ENCODE measurements at regions not wholly inside any gene's neighbourhood (a gene's known extent, or its start where the extent isn't known, plus 50 kb on each side); places are given as distances from the start of the nearest gene placed in this dataset.

DNA sequence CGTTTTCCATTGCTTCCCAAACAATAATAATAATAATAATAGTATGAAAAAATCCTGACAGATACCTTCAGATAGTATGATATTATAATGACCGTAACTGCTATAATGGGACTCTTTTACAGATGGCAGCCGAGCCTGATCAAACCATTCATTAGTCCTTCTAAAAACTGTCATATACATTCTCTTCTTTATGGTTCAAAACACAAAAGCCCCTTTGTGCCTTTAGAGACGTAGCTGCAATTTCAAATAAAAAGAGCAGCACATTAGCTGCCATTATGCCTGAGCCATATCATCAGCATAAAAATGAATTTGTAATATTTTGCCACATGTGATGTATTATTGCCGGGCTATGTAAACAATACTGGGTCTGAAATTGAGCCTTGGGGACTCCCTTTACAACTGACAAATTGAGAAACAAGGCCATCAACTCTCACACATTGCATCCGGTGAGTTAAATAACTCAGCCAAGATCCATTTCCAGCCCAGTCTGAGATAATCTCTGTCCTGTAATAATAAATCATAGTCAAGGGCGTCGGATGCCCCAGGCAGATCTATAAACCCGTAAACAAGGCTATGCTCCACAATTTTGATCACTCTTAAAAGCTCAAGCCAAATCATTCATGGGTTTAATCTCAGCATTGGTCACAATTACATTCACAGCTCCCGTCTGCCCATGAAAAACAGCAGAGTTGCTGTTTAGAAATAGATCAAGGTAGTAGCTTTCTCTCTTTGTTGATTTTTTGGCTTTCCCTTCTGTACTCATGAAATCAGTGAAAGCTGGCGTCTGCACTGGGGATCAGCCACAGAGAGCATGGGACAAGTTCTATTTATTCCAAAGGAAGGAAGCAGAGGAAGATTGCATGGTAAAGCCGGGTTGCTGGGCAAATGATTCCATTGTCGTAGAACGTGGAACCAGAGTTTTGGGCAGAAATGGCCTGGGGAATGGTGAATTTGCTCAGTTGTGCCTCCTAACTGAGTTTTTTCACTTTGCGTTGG lies 150.1 kb upstream of the BMPER start:
- no peak for DNase-seq (ENCODE audit: low spot score)

DNA sequence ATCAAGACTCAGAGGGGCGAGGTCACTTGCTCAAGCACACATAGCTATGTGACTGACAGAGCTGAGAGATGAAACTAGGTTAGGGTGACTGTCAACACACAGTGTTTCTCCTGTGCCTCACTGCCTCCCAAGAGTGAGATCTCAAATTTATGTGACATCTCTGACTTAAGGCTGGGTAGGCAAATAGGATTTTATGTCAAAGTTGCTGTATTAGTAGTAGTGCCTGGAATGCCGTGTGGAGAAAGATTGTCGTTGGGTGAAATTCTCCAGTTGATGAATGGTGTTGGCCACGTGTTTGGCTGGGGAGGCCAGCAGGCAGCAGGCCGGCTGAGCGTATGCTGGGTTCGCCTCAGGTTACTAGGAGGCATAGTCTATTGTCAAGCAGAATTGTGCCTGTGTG lies 148.3 kb upstream of the BMPER start:
- no peak for DNase-seq (ENCODE audit: low spot score)

DNA sequence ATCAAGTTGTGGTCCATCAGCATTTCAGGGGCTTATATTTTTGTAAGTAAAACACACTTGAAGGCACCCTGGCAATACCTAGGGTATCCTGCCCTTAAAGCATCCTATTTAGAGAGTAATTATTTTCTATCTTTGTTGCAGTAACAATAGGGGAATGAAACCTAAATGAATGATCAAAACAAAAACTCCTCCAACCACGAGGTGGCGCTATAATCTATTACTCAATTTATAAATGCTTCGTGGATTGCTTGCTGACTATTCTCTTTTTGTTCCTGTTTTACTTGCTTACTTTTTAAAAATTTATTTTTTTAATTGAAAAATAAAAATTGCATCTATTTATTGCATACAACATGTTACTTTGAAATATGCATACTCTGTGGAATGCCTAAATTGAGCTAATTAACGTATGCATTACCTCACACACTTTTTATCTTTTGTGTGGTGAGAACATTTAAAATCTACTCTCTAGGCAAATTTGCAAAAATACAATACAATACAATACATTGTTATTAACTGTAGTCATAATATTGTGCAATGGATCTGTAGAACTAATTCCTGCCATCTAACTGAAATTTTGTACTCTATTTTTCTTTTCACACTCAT lies 147.7 kb upstream of the BMPER start:
- DNase-seq (ENCODE audit: low spot score): peak; percentile 49

DNA sequence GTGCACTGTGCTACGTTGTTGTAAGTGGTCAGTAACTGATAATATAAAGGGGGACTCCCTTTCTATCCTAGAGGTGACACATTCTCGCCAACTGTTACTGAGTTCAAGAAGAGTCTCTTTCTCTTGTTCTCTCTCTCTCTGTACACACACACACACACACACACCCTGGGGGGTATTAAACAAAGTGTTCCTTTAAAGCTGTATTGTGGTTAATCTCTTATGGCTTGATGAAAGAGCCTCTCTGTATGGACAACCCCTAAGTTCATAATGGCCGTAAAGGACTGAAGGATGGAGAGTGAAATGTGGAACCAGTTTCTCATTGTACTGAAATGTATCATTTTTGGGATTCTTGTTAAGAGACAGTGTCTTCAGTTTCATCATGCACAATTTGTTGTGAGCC lies 145.2 kb upstream of the BMPER start:
- no peak for DNase-seq (ENCODE audit: low spot score)

DNA sequence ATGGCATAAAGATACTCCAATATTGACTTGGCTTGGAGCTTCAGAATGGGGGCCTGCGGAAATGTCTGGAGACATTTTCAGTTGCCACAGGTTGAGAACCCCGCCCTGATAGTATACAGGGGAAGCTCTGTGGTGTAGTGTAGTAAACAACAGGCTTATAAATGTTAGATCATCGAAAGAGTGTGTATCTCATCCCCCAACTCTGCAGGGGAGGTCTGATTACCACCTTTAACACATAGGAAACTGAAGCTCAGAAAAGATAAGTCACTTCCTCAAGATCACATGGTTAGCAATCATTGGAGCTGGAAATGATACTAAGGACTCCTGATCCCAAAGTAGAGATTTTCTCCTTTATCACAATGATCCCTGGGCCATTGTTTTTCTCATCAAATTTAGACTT lies 144.5 kb upstream of the BMPER start:
- no peak for DNase-seq (ENCODE audit: low spot score)

DNA sequence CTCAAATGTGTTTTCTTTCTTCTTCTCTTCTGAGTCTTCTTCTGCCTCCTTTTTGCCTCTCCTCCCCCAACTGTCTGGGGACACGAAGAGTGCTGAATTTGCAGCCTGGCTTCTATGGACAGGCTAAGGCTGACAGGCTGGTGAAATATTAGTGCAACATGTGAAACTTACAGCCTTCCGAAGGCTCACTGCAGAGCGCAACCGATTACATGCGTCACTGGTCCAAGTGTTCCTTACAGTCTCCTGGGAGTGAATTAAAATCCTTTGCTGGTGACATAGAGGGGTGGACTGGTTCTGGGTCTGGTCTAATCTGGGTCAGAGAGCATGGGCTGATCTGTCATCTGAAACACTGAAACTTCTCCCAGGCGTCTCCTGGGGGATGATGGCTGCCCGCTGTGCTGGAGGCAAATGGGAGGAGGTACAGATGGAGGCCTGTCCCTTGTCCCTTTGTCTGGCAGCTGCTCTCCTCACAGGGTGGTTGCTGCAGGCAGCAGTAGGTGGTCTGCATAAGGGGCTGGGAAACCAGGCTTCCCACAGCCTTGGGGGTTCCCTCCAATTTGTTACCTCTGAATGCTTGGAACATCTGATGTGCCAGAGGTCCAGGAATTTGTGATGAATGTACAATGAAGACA lies 143.8 kb upstream of the BMPER start:
- DNase-seq (ENCODE audit: low spot score): no peak

DNA sequence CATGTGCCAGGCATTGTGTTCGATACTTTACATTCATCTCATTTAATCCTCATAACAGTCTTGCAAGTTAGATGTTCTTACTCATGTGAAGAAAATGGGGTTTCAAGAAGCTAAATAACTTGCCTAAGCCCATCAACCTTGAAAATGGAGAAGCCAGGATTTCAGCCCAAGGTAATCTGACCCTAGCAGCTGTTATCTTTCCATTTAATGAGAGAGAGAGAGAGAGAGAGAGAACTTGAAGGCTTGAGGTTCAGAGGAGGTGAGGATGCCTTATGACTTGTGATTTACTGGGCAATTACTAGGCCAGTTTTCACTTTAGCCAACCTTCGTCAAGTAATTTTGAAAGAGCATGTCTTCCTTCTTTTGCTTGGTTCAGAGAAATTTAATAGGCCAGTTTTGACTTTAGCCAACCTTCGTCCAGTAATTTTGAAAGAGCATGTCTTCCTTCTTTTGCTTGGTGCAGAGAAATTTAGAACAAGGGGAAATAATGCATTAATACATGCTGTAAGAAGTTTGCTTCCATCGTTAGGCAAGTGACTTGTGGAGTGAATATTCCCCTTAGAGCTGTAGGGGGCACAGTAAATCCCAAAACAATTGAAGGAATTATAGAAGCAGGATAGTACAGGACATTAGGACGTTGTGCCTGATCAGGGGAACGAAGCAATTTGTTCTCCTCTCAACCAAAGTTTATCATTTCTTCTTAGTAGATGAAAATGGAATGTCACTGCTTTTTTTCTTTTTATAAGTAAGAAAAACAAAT lies 143.0 kb upstream of the BMPER start:
- no peak for DNase-seq (ENCODE audit: low spot score)

DNA sequence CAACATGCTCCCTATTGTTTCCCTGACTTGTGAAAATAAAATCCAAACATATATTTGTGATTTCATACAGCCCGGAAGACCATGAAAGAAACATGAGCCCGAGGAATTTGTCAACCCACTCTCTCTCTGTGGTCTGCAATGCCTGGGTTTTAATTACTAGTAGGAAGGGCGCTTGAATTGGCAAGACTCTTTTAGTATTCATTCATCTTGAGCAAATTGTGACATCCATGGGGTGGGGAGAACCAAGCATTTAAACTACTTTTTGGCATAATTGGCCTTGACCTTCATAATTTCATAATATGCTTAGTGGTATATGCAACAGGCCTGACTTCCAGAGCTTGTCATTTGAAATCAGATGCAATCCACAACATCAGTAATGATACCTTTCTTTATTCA lies 142.4 kb upstream of the BMPER start:
- DNase-seq (ENCODE audit: low spot score): no peak

DNA sequence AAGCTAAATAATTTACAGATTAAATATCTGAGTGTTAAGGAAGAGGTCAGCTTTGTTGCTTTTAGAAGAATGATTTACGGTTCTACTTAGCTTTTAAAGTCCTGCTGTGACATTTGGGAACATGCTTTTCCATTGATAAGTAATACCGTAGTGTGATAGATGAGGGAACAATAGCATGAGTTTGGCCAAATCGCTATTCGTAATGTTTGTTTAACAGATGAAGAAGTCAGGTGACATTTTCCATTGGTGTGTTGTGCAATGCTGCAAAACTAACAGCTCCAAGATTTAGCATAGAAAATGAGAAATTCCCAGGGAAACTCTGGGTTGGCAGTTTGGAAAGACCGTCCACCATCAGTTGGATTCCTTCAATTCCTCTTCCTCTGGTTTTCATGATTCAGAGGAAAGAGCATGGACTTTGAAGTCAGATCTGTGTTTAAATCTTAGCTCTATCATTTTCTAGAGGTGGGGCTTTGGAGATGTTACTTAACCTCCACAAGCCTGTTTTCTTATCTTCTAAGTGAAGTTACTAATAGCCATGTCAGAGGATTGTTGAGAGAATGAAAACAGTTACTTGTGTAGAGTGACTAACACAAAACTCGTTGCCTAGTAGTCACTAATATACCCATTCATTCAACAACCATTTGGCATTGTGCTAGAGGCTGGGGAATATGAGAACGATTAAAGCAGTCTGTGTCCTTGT lies 140.4 kb upstream of the BMPER start:
- DNase-seq (ENCODE audit: low spot score): no peak

DNA sequence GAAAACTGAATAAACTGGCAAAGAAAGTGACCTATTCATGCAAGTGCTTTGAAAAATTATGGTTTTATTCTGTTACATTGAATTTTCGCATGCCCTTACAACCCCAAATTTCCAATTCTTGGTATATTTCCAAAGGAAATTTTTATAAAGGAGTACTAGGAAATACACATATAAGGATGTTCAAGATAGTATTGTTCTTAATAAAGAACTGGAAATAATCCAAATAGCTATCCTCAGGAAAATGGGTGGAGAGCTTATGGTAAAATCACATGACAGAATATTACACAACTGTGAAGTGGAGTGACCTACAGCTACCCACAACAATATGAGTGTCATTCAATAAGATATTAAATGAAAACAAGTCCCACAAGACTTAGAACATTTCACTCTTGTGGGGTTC lies 138.9 kb upstream of the BMPER start:
- no peak for DNase-seq (ENCODE audit: low spot score)

DNA sequence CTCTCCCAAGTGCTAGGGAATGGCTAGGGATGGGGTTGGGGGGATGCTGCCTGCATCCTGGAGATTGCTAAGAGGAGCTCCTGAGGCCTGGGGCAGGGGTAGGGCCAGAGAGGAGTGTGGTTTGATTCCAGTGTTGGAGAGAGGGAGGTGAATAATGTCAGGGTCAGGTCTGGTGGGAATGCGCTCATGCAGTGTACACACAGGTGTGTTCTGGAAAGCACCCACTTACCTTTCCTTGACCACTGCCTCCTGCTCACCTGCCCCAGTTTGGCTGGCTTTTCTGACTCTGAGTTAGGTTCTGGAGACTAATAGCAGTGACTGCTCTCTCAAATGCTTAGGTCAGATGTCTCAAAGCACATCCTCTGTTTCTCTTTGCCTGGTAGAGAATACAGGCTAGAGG lies 135.4 kb upstream of the BMPER start:
- no peak for DNase-seq (ENCODE audit: low spot score)

DNA sequence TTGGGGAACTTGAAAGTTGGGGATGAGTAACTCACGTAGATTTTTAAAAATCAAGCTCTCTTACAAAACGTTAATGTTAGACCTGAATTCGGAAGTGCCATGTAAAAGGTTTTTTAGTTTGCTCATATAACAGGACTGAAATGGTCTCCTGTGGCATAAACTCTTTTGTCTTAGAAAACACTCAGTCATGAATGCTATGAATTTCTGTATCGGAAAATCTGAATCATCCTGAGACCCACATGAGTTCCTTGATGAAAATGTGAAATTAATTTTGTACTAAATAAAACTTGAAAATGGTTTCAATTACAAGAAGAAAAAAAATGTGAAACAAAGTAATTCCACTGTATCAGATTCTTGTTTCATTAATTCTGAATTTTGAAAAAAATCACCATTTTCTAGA lies 134.8 kb upstream of the BMPER start:
- DNase-seq (ENCODE audit: low spot score): no peak

DNA sequence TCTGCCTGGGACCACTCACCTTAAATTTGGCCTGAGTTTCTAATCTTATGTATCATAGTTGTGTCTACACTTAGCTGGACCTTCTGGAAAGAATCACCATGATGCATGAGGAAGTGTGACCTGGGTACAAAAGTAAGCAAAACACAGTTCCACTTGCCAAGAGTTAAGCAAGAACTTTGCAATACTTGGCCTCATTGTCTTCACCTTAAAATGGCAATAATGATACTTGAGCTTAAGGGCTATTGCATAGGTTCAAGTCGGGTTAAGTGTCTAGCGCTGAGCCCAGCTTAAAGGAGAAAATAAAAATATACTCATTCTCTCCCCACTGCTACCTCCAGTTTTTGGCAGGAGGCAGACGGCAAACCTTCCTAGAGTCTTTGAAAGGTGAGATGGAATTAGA lies 133.9 kb upstream of the BMPER start:
- no peak for DNase-seq (ENCODE audit: low spot score)

DNA sequence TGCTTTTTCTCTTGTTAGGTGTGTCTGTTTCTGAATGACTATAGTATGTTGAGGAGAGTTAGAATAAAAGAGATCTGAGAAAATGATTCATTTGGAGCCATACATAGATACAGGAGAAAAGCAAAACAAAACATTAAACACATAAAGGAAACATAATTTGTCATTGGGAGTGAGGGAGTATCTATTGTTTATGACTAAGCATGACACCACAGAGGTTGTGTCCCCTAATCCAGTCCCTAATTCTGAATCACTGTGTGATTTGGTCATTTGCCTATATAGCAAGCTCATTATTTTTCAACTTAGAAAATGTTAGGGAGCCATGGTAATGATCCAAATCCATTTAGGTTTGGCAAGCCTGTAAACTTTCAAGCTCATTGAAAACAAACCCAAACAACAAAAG lies 132.3 kb upstream of the BMPER start:
- no peak for DNase-seq (ENCODE audit: low spot score)

DNA sequence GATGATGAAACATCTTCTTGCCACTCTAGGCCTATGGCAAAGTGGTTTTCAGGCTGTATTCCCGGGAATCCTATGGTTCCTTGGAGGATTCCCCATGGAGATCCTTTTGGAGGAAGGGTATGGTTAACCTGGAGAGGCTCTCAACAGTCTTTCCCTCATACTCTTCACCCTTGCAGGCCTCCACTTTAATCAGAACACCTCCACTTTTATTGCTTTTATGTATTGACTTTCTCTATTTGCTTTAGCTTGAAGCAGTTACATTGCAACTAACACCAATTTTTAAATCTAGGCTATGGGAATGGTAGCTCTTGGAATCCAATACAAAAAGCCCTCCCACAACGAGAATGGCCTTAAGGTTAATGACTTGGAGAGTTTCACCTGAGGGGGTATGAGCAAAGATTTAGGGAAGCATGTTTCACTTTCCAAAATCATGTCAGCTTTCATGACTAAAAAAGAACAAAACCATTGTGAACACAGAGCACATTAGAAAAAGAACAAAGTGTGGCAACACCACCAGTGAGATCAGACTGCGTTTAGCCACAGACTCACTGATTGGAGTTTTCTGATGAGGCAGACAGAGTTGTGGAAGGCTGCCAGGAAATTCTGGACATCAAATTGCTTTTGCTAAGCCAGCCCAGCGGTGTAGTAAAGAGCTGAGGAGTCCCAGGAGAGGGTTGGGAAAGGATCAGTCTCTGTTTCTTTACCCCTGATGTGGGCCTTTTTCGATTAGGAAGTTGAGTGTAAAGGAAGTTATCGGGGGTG lies 130.4 kb upstream of the BMPER start:
- DNase-seq (ENCODE audit: low spot score): no peak

DNA sequence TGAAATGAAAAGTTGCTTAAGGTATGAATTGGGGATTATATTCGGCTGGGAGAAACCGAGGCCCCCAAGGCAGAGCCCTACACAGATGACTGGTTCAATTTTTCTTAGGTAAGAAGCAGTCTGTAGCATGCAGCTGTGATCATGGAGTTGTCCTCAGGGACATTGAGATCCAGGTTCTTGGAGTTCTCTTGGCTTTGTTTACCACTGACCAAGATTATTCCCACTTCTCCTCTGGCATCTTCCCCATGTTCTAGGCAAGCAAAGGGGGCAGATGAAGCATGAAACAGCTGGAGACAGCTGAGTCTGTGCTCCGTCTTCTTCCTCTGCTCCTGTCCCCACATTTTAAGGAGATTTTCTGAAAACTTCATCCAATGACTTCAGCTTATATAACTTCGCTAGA lies 129.5 kb upstream of the BMPER start:
- no peak for DNase-seq (ENCODE audit: low spot score)

DNA sequence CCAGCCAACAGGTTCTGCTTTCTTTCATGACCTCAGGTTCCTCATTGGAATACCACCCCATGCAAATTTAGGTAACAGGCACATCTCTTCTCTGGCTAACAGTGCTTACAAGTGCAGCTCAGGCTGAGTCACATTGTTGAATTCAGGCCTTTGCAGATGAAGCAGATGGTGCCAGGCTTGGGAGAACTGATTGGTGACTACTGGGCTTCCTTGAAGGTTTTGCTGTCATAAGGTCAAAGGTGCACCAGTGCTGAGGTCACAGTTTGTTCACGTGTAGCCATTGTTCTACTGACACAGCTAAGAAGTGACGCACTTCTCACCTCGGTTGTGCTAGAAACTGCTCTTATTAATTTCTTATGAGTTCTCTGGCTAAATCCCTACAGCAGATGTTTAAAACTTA lies 128.6 kb upstream of the BMPER start:
- DNase-seq (ENCODE audit: low spot score): no peak

DNA sequence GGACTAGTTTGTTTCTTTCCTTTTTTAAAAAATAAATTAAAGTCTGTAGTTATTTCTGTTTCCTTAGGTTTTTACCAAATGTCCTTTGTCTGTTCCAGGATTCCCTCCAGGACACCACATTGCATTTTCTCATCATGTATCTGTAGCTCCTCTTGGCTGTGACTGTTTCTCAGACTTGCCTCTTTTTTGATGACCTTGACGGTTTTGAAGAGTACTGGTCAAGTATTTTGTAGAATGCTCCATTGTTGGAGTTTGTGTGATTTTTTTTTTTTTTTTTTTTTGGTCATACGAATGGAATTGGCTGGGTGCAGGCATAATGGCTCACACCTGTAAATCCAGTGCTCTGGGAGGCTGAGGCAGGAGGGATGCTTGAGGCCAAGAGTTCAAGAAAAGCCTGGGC lies 127.1 kb upstream of the BMPER start:
- no peak for DNase-seq (ENCODE audit: low spot score)

DNA sequence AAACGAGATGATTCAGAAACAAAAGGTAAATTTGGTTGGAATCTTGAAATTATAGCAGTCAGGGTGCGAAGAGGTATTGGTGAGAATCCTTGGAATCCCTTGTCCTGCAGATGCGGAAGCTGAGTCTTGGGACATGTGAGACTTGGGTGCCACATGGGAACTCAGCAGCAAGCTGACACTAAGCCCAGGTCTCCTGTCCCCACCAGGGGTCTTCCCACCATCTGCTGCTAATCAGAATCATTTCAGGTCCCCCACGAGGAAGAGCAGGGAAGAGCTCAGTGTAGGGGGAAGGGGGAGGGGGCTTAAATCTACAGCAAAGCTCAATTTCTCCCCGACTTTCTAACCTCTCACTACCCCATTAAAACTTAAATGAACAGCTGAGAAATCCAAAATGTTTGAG lies 126.1 kb upstream of the BMPER start:
- no peak for DNase-seq (ENCODE audit: low spot score)

DNA sequence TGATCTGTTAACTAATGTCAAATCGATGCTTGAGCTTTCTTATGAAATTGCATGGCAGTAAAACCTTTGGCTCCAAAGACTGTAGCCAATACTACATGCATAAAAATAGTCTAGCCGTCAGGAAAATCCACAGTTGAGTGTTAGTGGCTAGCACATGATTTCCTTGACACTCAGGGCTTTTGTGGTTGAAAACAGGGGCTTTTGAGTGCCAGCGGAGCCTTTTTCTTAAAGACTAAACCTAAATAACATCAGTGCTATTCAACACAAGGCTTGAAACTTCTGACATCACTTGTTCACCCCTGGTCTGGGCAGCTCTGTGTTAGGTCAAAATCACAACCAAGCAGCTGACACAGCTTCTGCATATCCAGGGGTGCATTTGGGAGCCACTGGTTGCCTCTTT lies 124.2 kb upstream of the BMPER start:
- DNase-seq (ENCODE audit: low spot score): no peak

DNA sequence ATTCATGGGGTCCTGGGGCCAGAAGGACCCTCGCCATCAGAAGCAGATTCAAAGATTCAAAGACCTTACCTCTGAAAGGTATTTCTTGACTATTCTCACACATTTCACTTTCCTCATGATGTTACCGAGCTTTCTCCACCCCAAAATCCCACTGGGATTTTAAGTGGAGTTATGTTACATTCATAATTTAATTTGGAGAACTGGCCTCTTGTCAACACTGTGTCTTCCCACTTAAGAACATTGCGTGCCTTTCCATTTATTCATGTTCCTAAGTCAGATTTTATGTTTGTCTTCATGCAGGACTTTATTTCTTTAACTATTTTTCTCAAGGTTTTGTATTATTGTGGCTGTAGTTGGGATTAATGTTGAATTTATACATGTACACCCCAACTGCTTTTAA lies 123.5 kb upstream of the BMPER start:
- no peak for DNase-seq (ENCODE audit: low spot score)
